ENCODE measurements at regions not wholly inside any gene's neighbourhood (a gene's known extent, or its start where the extent isn't known, plus 50 kb on each side); places are given as distances from the start of the nearest gene placed in this dataset.
A peak's percentile ranks its signal among the peaks of the same experiment; 100 is the strongest.
"Not testable (repeated sequence)": the region's sequence is repeated elsewhere in the genome, so short reads cannot be mapped to it uniquely, and the experiment has no call there.

DNA sequence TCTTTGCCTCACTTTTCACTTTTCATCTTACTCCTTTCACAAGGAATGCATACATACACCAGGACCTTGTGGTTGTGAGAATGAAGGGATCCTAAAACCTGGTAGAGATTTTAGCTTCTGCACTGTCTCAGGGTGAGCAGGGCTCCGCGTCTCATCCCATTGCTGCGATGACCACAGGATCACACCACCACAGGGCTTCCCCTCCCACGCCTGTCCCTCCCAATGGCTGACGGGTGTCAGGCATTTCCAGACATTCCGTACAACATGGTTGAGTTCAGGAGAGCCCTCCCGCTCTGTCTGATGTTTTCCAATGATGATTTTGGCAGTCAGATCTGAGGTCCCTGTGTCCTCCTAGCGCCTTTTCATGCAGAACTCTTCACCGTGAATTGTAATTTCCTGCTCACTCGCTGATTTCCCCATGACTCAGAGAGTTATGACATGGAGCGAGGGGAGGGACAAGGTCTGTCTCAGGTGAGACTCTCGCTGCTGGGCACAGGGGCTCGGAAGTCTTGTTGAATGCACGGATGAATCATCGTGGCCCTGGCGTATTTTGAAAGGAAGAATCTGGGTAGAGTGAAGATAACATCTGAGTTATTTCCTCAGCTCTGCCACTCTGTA, 102.8 kb downstream of the TEX29 start:
- H3K36me3 Mint-ChIP-seq (ENCODE audit: insufficient read depth): no peaks in the 10 kb centered on the region
- ATAC-seq: no peak
- no peaks in the 10 kb centered on the region for H3K4me1 Mint-ChIP-seq (ENCODE audit: low read depth)
- DNase-seq: no peak
- no peak overlapping the region for H3K4me3 Mint-ChIP-seq
- no peaks in the 10 kb centered on the region for H3K9me3 Mint-ChIP-seq
- H3K27me3 Mint-ChIP-seq (ENCODE audit: low read depth): no peaks in the 10 kb centered on the region

DNA sequence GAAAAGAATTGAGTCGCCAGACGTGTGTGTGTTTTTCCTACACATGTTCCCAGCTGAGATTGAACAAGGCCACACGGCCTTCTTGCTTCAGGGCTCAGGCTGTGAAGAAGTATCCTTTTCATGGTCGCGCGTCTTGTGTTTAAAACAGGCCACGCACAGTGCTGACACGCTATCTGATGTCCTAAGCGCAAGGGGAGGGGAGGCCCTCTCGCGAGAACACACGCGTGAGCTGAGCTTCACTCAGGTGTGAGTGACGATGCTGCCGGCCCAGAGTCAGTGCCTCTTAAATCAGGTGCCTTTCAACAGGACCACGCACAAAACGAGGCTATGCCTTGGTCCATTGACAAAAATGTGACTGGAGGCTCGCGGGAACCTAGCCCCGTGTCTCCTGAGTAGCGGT, 103.7 kb downstream of the TEX29 start:
- DNase-seq: no peak
- no peak overlapping the region for H3K4me3 Mint-ChIP-seq

DNA sequence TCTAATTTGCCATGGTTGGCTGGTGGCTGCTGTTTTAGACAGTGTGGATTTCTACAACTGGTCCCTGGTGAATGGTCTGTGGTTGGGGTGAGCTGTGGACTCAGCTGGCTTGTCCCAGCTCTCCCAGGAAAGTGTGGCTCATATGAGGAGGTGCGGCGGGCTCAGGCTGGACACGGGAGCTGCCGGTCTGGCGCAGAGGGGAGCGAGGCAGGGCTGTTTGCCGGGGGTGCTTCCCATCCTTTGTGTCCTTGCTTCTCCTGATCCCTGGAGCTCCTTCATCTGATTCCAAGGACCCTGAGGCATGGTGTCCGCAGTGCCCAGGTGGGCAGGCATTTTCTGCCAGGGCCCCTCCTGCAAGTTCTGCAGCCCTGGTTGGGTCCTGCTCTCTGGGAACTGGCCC, 104.9 kb downstream of the TEX29 start:
- ATAC-seq: no peak
- no peaks in the 10 kb centered on the region for H3K9me3 Mint-ChIP-seq
- no peak for DNase-seq
- H3K4me3 Mint-ChIP-seq: no peak overlapping the region
- H3K4me1 Mint-ChIP-seq (ENCODE audit: low read depth): no peaks in the 10 kb centered on the region
- peaks cover 4% of the 10 kb centered on the region for H3K27me3 Mint-ChIP-seq (ENCODE audit: low read depth)
- H3K36me3 Mint-ChIP-seq (ENCODE audit: insufficient read depth): no peaks in the 10 kb centered on the region

More for the DNA sequence above, 103.7 kb downstream of the TEX29 start:
- ATAC-seq: no peak
- Mint-ChIP-seq H3K27me3 (ENCODE audit: low read depth) (peaks cover 3% of the 10 kb centered on the region), H3K4me1 (ENCODE audit: low read depth) (no peaks in the 10 kb centered on the region), H3K36me3 (ENCODE audit: insufficient read depth) (no peaks in the 10 kb centered on the region), H3K9me3 (no peaks in the 10 kb centered on the region)

DNA sequence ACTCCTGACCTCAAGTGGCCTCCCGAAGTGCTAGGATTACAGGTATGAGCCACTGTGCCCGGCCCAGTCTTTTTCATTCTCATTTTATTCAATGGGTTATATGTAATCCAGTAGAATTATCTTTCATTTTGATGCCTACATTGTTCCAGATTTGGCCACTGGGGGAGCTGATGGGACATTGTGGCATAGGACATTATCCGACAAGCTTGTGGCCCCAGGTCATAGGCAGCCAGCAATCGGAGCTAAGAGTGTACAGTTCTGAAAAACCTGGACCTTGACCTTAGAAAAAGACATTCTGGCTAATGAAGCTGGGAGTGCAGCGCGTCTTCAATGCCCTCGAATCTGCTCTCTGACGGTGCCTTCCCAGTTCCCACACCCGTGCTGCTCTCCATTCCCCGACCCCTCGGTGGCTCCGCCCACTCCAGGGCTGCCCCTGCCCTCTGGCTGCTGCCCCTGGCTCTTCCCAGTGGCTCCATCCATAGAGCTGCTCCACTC, 108.7 kb downstream of the TEX29 start:
- H3K36me3 Mint-ChIP-seq (ENCODE audit: insufficient read depth): no peaks in the 10 kb centered on the region
- no peaks in the 10 kb centered on the region for H3K4me1 Mint-ChIP-seq (ENCODE audit: low read depth)
- peak in 1 of 2 donors; percentile 65 for ATAC-seq
- H3K27me3 Mint-ChIP-seq (ENCODE audit: low read depth): peaks cover 14% of the 10 kb centered on the region
- no peaks in the 10 kb centered on the region for H3K9me3 Mint-ChIP-seq
- no peak for DNase-seq
- no peak overlapping the region for H3K4me3 Mint-ChIP-seq

DNA sequence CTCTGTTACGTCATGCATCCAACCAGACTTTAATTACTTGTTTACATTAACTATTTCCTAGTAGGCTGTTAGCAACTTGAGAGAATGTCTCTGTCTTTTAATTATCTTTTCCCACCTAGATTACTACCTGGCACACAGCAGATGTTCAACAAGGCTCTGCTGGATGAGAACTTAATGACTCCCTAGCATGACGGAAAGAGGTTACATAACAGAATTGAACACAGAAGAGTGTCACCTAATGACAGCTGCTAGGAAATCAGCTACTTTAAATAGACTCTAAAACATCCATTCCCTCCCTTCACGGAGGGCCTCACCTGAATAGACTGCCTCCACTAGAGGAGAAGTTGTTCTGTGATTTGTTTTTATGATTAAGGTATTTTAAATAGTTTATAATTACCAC, 110.8 kb downstream of the TEX29 start:
- Mint-ChIP-seq H3K4me1 (ENCODE audit: low read depth) (no peaks in the 10 kb centered on the region), H3K36me3 (ENCODE audit: insufficient read depth) (no peaks in the 10 kb centered on the region), H3K9me3 (no peaks in the 10 kb centered on the region)

DNA sequence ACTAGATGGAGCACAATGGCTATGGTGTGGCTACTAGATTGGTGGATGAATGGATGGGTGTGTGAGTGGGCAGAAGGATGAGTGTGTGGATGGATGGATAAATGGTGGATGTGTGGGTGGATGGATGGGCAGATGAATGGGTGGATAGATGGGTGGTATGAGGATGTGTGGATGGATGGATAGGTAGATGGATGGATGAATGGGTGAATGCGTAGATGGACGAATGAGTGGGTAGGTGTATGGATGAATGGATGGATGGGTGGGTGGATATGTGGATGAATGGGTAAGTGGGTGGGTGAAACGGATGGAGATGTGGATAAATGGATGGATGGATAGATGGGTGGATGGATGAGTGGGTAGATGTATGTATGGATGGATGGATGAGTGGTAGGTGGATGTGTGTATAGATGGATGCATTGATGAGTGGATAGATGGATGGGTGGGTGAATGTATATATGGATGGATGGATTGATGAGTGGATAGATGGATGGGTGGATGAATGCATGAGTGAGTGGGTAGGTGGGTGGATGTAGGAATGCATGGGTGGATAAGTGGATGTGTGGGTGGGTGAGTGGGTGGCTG, 114.2 kb downstream of the TEX29 start:
- DNase-seq: no peak
- Mint-ChIP-seq H3K27me3 (ENCODE audit: low read depth) (peaks cover 11% of the 10 kb centered on the region), H3K4me3 (no peak overlapping the region), H3K36me3 (ENCODE audit: insufficient read depth) (no peaks in the 10 kb centered on the region), H3K4me1 (ENCODE audit: low read depth) (no peaks in the 10 kb centered on the region), H3K9me3 (no peaks in the 10 kb centered on the region)
- ATAC-seq: no peak

More for the DNA sequence above, 110.8 kb downstream of the TEX29 start:
- ATAC-seq: no peak
- H3K27me3 Mint-ChIP-seq (ENCODE audit: low read depth): peaks cover 14% of the 10 kb centered on the region
- DNase-seq: no peak
- H3K4me3 Mint-ChIP-seq: no peak overlapping the region

DNA sequence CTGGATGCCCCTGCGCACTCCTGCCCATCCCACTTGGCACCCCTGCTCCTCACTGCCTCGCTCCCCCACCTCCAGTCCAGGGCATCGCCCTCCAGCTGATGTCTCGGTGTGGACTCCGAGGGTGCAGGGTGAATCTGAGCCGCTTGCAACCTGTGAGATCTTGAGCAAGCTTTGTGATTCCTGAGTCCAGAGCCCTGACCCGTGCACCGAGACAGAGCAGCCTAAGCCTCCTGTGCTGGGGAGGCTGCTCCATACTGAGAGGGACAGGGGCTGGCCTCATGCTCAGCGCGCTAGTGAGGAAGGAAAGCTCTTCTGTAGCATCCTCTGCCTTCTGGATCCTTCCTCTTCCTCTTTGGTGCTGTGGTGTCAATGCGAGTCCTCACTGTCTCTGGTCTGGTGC, 116.0 kb downstream of the TEX29 start:
- no peak for ATAC-seq
- no peak for DNase-seq
- Mint-ChIP-seq H3K27me3 (ENCODE audit: low read depth) (peaks cover 3% of the 10 kb centered on the region), H3K9me3 (no peaks in the 10 kb centered on the region), H3K4me1 (ENCODE audit: low read depth) (no peaks in the 10 kb centered on the region), H3K4me3 (no peak overlapping the region), H3K36me3 (ENCODE audit: insufficient read depth) (no peaks in the 10 kb centered on the region)

DNA sequence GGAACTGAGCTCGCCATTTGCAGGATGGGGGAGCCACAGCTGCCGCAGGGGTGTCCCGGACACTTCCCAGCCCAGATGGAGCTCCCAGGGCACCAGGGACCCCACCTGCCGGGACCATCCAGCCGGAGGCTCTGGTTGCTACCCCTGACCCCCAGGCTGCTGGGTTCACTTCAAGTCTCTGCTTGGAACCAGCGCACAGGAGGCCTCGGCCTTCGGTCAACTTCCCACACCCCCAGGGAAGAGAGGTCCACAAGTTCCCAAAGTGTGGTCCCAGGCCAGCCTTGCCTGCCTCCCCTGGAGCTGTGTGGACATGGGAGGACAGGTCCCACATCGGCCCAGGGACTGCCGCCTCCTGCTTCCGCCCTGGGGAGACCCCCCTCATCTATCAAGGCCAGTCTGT, 117.0 kb downstream of the TEX29 start:
- DNase-seq (no peak), ATAC-seq (no peak)
- Mint-ChIP-seq H3K4me3 (no peak overlapping the region), H3K27me3 (ENCODE audit: low read depth) (peaks cover 3% of the 10 kb centered on the region), H3K9me3 (no peaks in the 10 kb centered on the region), H3K4me1 (ENCODE audit: low read depth) (no peaks in the 10 kb centered on the region), H3K36me3 (ENCODE audit: insufficient read depth) (no peaks in the 10 kb centered on the region)

DNA sequence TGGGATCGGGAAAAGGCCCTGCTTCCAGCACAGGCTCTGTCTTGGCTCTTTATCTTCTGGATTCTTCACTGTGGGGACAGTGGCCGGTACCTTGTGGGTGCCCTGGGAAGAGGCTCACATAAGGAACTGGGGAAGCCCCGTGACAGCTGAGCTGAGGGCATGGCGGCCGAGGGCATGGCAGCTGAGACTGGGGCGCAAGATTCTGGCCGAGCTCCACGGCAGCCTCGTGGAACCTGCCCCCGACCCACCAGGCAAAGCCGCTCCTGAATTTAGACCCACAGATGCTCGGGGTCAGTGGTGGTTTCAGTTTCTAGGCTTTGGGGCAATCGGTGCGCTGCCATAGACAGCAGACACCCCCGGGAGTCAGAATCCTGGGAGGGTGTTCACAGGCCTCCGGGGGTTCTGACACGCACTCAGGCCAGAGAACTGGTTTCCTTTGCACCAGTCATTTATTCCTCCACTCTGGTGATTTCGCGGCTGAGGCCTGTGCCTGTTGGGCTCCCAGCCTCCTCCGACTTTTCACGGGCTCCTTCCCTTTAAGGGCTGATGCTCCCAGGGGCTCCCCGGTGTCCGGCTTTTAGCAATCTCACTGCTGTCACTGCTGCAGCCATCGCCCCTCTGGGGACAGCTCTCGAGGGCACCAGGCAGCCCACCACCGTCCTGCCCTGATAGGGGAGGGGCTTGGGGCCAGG, 117.6 kb downstream of the TEX29 start:
- Mint-ChIP-seq H3K4me1 (ENCODE audit: low read depth) (no peaks in the 10 kb centered on the region), H3K27me3 (ENCODE audit: low read depth) (peaks cover 2% of the 10 kb centered on the region), H3K36me3 (ENCODE audit: insufficient read depth) (no peaks in the 10 kb centered on the region), H3K9me3 (no peaks in the 10 kb centered on the region), H3K4me3 (no peak overlapping the region)
- ATAC-seq: no peak
- no peak for DNase-seq

DNA sequence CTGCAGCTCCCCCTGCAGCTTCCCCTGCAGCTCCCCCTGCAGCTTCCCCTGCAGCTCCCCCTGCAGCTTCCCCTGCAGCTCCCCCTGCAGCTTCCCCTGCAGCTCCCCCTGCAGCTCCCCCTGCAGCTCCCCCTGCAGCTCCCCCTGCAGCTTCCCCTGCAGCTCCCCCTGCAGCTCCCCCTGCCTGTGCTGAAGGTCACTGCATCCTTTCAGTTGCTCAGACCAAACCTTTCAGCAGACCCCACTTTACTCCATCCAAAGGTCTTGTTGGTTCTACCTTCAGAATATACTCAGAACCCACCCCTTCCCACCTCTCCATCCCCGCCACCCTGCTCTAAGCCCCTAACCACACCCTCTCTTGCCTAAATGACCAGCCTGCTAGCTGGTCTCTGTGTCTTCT, 120.0 kb downstream of the TEX29 start:
- not testable (repeated sequence) for H3K4me3 Mint-ChIP-seq; ATAC-seq; H3K4me1 Mint-ChIP-seq (ENCODE audit: low read depth); H3K9me3 Mint-ChIP-seq; DNase-seq; H3K36me3 Mint-ChIP-seq (ENCODE audit: insufficient read depth)
- H3K27me3 Mint-ChIP-seq (ENCODE audit: low read depth): peaks cover 16% of the 10 kb centered on the region

DNA sequence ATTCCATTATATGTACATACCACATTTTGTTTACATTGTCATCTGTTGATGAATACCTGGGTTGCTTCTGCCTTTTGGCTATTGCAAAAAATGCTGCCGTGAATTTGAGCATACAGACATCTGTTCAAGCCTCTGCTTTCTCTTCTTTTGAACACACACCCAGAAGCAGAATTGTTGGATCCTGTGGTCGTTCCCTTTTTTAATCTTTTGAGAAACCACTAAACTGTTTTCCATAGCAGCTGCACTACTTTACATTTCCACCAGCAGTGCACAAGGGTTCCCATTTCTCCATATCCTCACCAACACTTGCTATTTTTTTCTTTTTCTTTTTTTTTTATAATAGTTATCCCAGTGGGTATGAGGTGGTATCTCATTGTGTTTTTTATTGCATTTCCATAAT, 123.5 kb downstream of the TEX29 start:
- peaks cover 32% of the 10 kb centered on the region for H3K27me3 Mint-ChIP-seq (ENCODE audit: low read depth)
- H3K36me3 Mint-ChIP-seq (ENCODE audit: insufficient read depth): no peaks in the 10 kb centered on the region
- H3K4me1 Mint-ChIP-seq (ENCODE audit: low read depth): peaks cover 5% of the 10 kb centered on the region
- H3K4me3 Mint-ChIP-seq: no peak overlapping the region
- no peak for DNase-seq
- ATAC-seq: no peak
- H3K9me3 Mint-ChIP-seq: peaks cover 18% of the 10 kb centered on the region

DNA sequence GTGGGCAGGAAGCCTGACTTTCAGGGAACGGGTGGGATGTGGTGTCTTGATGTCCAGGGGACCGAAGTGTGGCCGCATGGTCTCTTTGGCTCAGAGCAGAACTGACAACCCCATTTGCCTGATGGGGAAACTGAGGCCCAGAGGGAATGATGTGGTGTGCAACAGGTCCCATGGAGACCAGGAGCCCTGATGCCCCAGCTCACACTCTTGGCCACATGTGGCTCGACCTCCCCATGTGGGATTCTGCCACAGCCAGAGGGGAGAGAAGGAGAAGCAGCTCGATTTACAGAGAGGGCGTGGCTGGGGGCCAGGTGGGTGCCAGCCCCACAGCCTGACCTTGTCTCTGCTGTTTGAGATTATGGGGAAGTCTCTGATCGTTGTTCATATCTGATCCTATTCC, 128.1 kb downstream of the TEX29 start:
- ATAC-seq (no peak), DNase-seq (no peak)
- peaks cover 18% of the 10 kb centered on the region for H3K9me3 Mint-ChIP-seq
- peaks cover 42% of the 10 kb centered on the region for H3K27me3 Mint-ChIP-seq (ENCODE audit: low read depth)
- no peak overlapping the region for H3K4me3 Mint-ChIP-seq
- peaks cover 5% of the 10 kb centered on the region for H3K4me1 Mint-ChIP-seq (ENCODE audit: low read depth)
- no peaks in the 10 kb centered on the region for H3K36me3 Mint-ChIP-seq (ENCODE audit: insufficient read depth)

DNA sequence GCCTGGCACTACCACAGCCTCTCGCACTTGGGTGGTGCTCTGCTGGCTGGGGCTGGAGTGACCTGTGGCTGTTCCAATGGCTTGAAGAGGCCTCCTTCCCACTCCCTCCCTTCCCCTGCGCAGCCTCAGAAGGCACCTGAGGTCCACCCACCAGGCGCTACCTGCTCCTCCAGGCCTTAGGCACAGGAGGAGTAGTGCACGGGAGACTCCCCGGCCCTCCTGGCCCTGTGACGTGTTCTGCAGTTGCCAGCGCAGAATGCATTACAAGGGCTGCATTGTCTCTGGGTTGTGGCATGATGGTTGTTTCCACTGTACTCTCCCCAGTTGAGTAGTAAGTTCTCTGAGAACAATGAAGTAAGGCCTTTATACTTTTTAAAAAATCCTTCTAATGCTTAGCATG, 128.6 kb downstream of the TEX29 start:
- peaks cover 5% of the 10 kb centered on the region for H3K4me1 Mint-ChIP-seq (ENCODE audit: low read depth)
- ATAC-seq: no peak

DNA sequence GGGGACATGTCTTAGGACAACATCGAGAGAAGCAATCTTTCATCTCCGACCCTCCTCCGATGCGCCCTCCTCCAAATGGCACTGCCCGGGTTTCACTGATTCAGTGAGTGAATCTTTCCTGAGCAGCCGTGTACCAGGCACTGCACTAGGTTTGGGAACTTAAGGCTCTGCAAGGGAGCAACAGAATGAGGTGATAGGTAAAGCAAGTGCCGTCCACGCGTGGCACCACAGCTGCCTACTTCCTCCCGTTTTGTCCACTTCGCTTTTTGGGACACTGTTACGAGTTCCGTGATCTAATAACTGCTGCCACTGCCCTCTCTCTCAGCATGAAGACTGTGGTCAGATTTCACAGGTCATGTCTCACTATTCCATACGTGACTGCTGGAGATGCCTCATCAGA, 131.0 kb downstream of the TEX29 start:
- no peaks in the 10 kb centered on the region for H3K36me3 Mint-ChIP-seq (ENCODE audit: insufficient read depth)
- no peak for DNase-seq
- H3K4me1 Mint-ChIP-seq (ENCODE audit: low read depth): peaks cover 5% of the 10 kb centered on the region
- no peak overlapping the region for H3K4me3 Mint-ChIP-seq
- ATAC-seq: no peak
- H3K9me3 Mint-ChIP-seq: peaks cover 13% of the 10 kb centered on the region
- peaks cover 27% of the 10 kb centered on the region for H3K27me3 Mint-ChIP-seq (ENCODE audit: low read depth)

More for the DNA sequence above, 128.6 kb downstream of the TEX29 start:
- Mint-ChIP-seq H3K36me3 (ENCODE audit: insufficient read depth) (no peaks in the 10 kb centered on the region), H3K4me3 (no peak overlapping the region), H3K27me3 (ENCODE audit: low read depth) (peaks cover 42% of the 10 kb centered on the region), H3K9me3 (peaks cover 18% of the 10 kb centered on the region)
- DNase-seq: no peak

Data from activated T-cell treated with anti-CD3 and anti-CD28 coated beads, Interleukin-2, amount 50 U/mL, for 4 hours (primary cell).